ENCODE measurements at regions not wholly inside any gene's neighbourhood (a gene's known extent, or its start where the extent isn't known, plus 50 kb on each side); places are given as distances from the start of the nearest gene placed in this dataset.

GRCh38 chr22:27535452-27535851 lies 266.1 kb downstream of the MN1 start:
- no peak for TF ChIP-seq EZH2phosphoT487 (IDR thresholded peaks at IDR 0.05; ENCODE audit: low read depth)
- no peak for TF ChIP-seq CTCF (IDR thresholded peaks at IDR 0.05; ENCODE audit: low read depth, low read length)
